Osteocyte (in vitro differentiated cells): ENCODE measurements at regions not wholly inside any gene's neighbourhood (a gene's known extent, or its start where the extent isn't known, plus 50 kb on each side); places are given as distances from the start of the nearest gene placed in this dataset.

Experiments used
- DNase-seq: peaks from one replicate; pipeline ENCODE4 v3.0.0; 2021; ENCODE audit warnings: mixed read lengths; ENCODE audit not compliant: unreplicated experiment; ENCODE audit errors: extremely low spot score
- H3K27ac Mint-ChIP-seq: one replicate; pipeline ENCODE4 v1.8.0; 2021; ENCODE audit warnings: mild to moderate bottlenecking, mixed read lengths; ENCODE audit not compliant: unreplicated experiment
- H3K27me3 Mint-ChIP-seq: one replicate; pipeline ENCODE4 v1.8.0; 2021; ENCODE audit warnings: mixed read lengths; ENCODE audit not compliant: unreplicated experiment
- H3K36me3 Mint-ChIP-seq: one replicate; pipeline ENCODE4 v1.8.0; 2021; ENCODE audit warnings: mixed read lengths; ENCODE audit not compliant: unreplicated experiment
- H3K4me1 Mint-ChIP-seq: one replicate; pipeline ENCODE4 v1.8.0; 2021; ENCODE audit warnings: mixed read lengths; ENCODE audit not compliant: unreplicated experiment
- H3K4me3 Mint-ChIP-seq: one replicate; pipeline ENCODE4 v1.8.0; 2021; ENCODE audit warnings: mild to moderate bottlenecking, moderate library complexity, mixed read lengths; ENCODE audit not compliant: unreplicated experiment
- H3K9me3 Mint-ChIP-seq: one replicate; pipeline ENCODE4 v1.8.0; 2021; ENCODE audit warnings: mixed read lengths; ENCODE audit not compliant: unreplicated experiment
- TF ChIP-seq, protein P1 (sequence below): fragments of 200-600 bp; sonication (generic); IDR thresholded peaks from 2 replicates; pipeline ENCODE4 v1.5.0; 2021; ENCODE audit warnings: antibody characterized with exemption, mild to moderate bottlenecking, moderate library complexity

DNA sequence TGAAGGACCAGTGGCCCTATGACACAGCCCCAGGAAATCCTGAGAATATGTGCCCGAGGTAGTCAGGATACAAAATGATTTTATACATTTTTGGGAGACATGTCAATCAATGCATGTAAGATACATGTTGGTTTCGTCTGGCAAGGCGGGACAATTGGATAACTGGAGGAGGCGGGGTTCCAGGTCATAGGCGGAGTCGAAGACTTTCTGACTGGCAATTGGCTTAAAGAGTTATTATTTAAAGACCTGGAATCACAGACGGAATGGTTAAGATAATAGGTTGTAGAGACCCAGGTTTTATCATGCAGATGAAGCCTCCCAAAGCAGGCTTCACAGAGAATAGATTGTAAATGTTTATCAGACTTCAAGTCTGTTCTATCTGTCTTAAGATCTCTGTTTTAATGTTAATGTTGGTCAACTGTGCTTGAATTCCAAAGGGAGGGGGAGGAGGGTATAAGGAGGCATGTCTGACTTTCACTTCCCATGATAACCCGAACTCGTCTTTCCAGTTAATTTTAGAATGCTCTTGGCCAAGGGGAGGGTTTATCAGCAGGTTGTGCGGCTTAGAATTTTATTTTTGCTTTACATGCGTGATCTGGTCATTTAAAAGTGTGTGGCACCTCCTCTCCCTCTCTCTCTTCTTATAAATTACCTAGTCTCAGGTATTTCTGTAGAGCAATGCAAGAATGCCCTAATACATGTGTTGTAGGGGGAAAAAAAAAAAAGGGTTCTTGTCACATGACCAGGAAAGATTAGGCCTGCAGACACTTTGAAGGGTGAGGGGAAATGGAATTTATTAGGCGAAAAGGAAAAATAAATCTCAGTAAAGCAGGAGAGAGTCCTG, 230.7 kb downstream of the NFATC2 start:
- H3K27ac Mint-ChIP-seq = no peak overlapping the region
- H3K4me1 Mint-ChIP-seq = peaks cover 8% of the 10 kb centered on the region
- DNase-seq = no peak
- TF ChIP-seq, protein P1, sequence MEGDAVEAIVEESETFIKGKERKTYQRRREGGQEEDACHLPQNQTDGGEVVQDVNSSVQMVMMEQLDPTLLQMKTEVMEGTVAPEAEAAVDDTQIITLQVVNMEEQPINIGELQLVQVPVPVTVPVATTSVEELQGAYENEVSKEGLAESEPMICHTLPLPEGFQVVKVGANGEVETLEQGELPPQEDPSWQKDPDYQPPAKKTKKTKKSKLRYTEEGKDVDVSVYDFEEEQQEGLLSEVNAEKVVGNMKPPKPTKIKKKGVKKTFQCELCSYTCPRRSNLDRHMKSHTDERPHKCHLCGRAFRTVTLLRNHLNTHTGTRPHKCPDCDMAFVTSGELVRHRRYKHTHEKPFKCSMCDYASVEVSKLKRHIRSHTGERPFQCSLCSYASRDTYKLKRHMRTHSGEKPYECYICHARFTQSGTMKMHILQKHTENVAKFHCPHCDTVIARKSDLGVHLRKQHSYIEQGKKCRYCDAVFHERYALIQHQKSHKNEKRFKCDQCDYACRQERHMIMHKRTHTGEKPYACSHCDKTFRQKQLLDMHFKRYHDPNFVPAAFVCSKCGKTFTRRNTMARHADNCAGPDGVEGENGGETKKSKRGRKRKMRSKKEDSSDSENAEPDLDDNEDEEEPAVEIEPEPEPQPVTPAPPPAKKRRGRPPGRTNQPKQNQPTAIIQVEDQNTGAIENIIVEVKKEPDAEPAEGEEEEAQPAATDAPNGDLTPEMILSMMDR = no peak
- no peaks in the 10 kb centered on the region for H3K9me3 Mint-ChIP-seq
- H3K4me3 Mint-ChIP-seq = no peak overlapping the region
- no peaks in the 10 kb centered on the region for H3K36me3 Mint-ChIP-seq
- H3K27me3 Mint-ChIP-seq = no peaks in the 10 kb centered on the region

DNA sequence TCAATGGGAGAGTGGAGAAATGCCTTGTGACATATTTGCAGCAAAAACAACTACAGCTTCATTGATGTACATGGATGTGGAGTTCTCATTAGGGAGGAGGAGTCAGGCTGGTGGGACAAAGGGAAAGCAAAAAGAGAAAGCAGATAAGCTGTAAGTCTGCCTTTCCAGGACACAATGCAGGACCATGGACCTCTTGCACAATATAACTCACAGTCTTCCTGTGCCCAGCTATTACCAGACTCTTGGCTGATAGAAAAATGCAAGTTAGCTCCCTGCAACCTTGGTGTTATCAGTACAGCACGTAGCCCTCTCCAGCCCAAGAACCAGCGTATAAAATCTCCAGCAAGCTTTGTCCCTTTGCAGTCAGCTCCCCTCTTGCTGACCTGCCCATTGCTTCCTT, 232.3 kb downstream of the NFATC2 start:
- Mint-ChIP-seq H3K27me3 (no peaks in the 10 kb centered on the region), H3K4me1 (peaks cover 9% of the 10 kb centered on the region), H3K27ac (no peak overlapping the region), H3K9me3 (no peaks in the 10 kb centered on the region), H3K4me3 (no peak overlapping the region), H3K36me3 (no peaks in the 10 kb centered on the region)
- DNase-seq = no peak
- TF ChIP-seq, protein P1 = no peak

DNA sequence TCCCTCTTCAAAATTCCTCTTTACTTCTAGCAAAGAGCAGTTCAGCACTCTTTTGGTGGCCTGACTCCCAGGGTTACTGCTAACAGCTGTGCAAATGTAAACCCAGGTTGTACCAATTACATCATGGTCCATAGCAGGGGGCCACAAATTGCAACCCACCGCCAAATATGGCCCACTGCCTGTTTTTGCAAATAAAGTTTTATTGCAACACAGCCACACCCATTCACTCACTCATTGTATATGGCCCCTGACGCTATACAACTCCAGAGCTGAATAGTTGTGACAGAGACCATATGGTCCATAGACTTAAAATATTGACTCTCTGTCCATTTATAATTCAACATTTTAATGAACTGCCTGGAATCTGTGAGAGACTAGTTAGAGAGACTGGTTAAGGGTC, 233.4 kb downstream of the NFATC2 start:
- Mint-ChIP-seq H3K27ac (no peak overlapping the region), H3K36me3 (no peaks in the 10 kb centered on the region), H3K27me3 (no peaks in the 10 kb centered on the region), H3K9me3 (no peaks in the 10 kb centered on the region), H3K4me1 (peaks cover 9% of the 10 kb centered on the region), H3K4me3 (no peak overlapping the region)
- TF ChIP-seq, protein P1 = no peak
- DNase-seq = no peak

- Mint-ChIP-seq H3K27ac (no peak overlapping the region), H3K27me3 (no peaks in the 10 kb centered on the region)
- peak; percentile 91 for DNase-seq
Measured at GRCh38 chr20:51306521-51307358, 235.8 kb downstream of the NFATC2 start.

More at GRCh38 chr20:51306521-51307358, 235.8 kb downstream of the NFATC2 start:
- H3K4me3 Mint-ChIP-seq = no peak overlapping the region
- TF ChIP-seq, protein P1 = peak; percentile 98
- no peaks in the 10 kb centered on the region for H3K9me3 Mint-ChIP-seq
- H3K4me1 Mint-ChIP-seq = peaks cover 5% of the 10 kb centered on the region
- no peaks in the 10 kb centered on the region for H3K36me3 Mint-ChIP-seq
